Fibroblast of gingiva (primary cell): ENCODE measurements at regions not wholly inside any gene's neighbourhood (a gene's known extent, or its start where the extent isn't known, plus 50 kb on each side); places are given as distances from the start of the nearest gene placed in this dataset.
A peak's percentile ranks its signal among the peaks of the same experiment; 100 is the strongest.

ENCODE experiments used
- DNase-seq: peaks from one replicate; pipeline ENCODE4 v3.0.0-alpha.2; 2011; ENCODE audit warnings: low read depth

DNA sequence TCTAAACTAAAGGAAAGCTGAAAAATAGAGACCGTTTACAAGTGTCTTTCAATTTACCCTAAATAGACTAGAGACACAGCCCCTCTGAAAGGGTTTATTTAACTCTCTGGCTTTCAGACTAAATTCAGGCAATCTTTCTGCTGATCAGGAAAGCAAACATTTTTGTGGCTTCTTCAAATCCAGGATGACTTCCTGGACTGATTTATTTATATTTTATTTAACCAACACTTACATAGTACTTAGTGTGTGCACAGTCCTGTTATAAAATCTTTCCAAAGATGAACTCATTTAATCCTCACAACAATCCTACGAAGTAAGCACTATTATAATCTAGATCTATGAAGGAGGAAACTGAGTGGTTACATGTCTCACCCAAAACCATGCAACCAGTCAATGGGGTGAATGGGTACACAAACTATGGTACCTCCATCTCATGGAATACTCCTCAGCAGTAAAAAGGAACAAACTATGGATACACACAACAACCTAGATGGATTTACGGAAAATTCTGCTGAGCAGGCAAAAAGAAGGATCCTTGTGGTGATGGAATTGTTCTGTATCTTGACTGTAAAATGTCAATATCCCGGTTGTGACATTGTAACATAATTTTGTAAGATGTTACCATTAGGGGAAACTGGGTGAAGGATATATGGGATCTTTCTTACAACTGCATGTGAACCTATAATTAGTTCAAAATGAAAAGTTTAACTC, 64.1 kb upstream of the MAMLD1 start:
- DNase-seq, result no peak

DNA sequence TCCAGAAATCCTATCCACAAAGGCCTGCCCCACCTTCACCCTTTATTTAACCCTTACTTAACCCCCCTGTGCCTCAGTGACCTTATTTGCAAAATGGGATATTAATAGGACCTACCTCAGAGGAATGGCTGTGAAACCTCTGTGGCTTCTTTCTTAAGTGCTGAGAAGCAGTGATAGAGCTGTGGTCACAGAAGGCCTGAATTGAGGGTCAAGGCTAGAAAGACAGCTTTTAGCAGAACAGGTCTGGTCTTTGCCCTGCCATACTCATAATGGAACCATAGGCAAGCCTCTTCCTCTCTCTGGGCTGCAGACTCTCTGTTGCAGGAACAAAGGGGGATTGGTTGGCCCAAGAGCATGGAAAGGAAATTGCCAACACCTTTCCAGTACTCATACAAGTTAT, 63.5 kb upstream of the MAMLD1 start:
- no peak for DNase-seq

DNA sequence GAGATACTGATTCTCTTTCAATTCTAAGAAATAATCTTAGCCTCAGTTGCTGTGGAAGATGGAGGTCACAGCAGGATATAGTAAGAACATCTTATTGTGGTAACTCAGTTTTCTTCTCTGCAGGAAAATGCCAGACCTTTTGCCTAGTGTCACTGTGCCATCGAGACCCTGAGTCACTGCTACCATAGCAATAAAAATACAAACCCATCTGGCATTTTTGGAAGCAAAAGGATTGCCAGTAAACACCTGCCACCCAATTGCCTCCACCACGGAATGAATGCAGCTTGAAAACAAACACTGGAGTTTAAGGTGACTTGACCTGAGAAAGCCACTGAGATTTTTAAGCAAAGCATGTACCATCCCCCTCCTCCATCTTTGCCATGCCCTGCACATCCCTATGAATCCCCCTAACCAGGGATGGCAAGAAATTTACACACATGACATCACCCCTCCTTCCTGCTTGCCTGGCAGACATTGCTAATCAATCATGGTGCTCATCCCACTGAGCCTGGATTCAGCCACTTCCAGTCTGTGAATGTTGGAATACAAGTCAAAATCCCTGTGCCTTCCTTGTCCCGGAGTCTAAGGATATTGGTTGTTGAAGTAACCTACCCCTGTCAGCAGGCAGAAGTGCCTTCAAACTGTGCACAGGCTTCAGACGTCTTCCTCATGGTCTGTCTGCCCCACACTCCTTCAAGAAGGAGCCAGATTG, 59.6 kb upstream of the MAMLD1 start:
- peak; percentile 1 for DNase-seq

DNA sequence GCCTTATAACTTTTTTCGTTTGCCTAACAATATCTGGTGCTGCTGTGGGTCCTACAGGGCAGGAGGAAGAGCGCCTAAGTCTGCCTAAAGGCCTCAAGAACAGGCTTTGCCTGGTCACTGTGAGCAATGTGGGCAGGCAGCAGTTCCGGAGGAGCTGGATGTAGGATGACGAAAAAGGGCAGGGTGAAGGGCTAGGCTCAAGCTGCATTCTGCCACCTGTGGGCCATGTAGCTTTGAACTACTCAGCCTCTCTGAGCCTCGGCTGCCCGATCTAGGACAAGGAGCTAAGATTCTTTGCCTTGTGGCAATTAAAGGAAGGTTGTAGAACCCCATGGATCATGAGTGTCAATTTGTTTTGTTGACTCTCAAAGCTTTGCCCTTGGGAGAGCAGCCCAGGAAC, 57.1 kb upstream of the MAMLD1 start:
- DNase-seq, result no peak

DNA sequence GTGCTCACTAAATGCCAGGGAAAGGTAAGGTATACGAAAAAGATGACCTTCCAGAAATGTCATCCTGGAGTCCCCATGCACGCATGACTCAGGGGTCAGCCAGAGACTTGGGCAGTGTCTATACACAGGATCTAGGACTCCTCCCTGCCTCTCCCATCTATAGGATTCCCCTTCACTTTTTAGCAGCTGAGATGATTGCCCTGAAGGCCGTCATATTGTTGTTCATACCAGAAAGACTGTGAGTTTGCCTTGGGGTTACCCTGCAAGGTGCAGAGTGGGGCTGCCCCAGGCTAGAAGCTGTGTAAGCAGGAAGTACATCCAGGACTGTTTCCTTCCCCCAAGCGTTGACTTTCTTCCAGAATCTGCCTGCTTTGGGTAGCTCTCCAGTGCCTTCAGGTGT, 55.1 kb upstream of the MAMLD1 start:
- DNase-seq, result no peak

DNA sequence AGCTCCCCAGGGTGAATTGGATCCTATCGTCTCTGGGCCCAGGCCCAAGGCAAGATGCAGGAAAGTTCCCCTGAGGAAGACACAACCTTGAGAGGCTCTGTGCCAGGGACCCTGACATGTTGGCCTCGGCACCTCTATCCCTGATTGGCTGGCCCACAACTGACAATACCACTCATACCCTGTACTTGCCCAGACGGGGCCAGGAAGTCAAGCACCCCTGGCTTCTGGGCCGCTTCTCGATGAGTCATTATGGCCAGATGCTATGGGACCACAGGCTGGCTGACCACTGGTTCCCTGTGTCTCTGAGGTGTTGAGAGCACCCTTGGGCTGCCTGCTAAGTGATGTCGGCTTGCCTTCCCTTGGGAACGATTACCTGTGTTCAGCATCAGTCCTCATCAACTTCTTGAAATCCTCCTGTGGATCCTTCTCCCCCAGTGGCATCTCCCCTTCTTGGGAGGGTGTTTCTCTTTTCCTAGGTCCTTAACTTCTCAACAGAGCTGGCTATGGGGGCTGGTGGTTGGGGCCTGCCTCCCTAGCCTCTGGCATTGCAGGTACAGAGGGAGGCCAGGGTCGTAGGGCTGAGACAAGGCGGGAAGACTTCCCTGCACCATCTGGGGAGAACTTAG, 54.5 kb upstream of the MAMLD1 start:
- DNase-seq, result no peak

DNA sequence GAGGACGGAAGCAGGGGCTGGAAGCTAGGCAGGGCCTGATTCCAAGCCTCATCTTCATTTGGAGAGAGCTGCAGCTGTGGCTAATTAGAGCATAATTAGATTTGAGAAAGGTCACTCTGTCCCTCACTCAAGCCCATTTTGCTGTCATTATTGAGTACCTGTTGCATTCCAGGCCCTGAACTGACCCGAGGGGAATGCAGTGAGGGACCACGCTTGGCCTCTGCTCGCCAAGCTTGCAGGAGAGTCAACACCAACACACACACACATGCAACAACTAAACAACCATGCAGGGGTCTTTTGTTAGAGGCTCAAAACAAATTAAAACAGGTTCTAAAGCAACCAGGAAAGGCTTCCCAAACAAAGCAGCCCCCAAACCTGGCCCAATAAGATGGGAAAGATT, 52.7 kb upstream of the MAMLD1 start:
- DNase-seq, result no peak

DNA sequence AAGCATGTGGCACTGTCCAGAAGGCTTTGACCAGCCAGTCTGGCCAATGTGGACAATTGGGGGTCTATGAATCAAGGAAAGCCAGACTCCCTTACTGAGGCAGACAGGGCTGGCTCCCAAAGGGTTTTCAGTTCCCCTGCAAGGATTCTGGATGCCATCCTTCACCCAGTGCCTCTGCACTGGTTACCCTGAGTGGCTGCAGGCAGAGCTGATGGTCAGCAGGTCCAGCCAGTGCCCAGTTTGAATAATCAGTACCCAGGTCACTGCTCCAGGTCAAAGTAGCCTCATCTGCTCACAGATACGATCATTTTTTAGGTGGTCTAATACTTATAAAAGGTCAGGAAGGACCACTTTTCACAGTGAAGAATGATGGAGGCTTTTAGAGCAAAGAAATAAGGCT, 52.2 kb upstream of the MAMLD1 start:
- DNase-seq, result no peak

DNA sequence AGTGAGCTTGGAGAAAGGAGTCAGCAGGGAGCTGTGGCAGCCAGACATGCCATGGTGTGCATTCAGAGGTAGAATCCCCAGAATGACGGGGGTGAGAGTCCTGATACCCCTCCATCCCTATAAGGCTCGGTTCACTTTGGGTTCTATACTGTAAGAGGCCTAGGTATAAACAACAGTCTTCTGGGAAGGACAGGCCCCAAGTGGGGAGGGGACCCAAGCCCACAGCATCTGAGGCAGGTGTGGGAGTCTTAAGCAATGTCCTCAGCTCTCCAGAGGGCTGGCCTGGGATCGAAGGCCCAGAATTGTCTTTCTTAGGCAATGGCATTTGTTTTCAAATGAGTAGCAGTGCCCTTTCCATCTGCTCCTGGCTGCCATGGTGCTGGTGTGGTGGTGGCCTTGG, 50.2 kb upstream of the MAMLD1 start:
- DNase-seq, result no peak
